ENCODE measurements at regions not wholly inside any gene's neighbourhood (a gene's known extent, or its start where the extent isn't known, plus 50 kb on each side); places are given as distances from the start of the nearest gene placed in this dataset.

GRCh38 chr1:36570006-36570405 is 87.3 kb upstream of the CSF3R start:
- Histone ChIP-seq H4K20me1 (ENCODE audit: insufficient read depth, low read length) (no peaks in the 10 kb centered on the region), H4K5ac (ENCODE audit: low read depth, low read length) (no peak overlapping the region), H2AFZ (replicated peaks; ENCODE audit: low read length, poor library complexity) (no peak overlapping the region), H3K9ac (ENCODE audit: low read depth, low read length) (no peak overlapping the region), H3K9me1 (ENCODE audit: insufficient read depth, low read length) (no peaks in the 10 kb centered on the region; the same call in 1 of the 2 replicates), H2AK9ac (replicated peaks; ENCODE audit: low read depth, low read length, poor library complexity) (no peak overlapping the region), H3K9me3 (ENCODE audit: control insufficient read depth, insufficient read depth, low read length) (no peaks in the 10 kb centered on the region), H2BK20ac (ENCODE audit: low read depth, low read length) (no peak overlapping the region), H3K27me3 (ENCODE audit: control insufficient read depth, insufficient read depth, low read length) (no peaks in the 10 kb centered on the region; the same call in none of the 2 replicates), H4K91ac (ENCODE audit: insufficient read depth, low read depth, low read length) (no peak overlapping the region), H3K14ac (replicated peaks; ENCODE audit: low read depth, low read length) (no peak overlapping the region), H2BK5ac (ENCODE audit: low read depth, low read length, poor library complexity, severe bottlenecking) (no peak overlapping the region), H3K4me3 (ENCODE audit: insufficient read depth, low read depth, low read length) (no peak overlapping the region), H3K23ac (ENCODE audit: low read depth, low read length) (no peak overlapping the region), H2BK15ac (ENCODE audit: low read depth, low read length) (no peak overlapping the region), H3K36me3 (ENCODE audit: control insufficient read depth, insufficient read depth, low read length) (no peaks in the 10 kb centered on the region), H3K56ac (ENCODE audit: extremely low read depth, insufficient read depth, low read length) (no peak overlapping the region), H2BK120ac (ENCODE audit: low read depth, low read length) (no peak overlapping the region), H3K18ac (ENCODE audit: low read depth, low read length) (no peak overlapping the region), H2AK5ac (ENCODE audit: low read depth, low read length) (no peak overlapping the region), H4K8ac (ENCODE audit: low read depth in 2 of 2, low read length in 2 of 2) (no peak overlapping the region), H3K4me1 (ENCODE audit: control insufficient read depth, insufficient read depth, low read length) (no peaks in the 10 kb centered on the region), H3K79me1 (ENCODE audit: low read depth in 1 of 2, low read length in 2 of 2) (no peaks in the 10 kb centered on the region), H3K4me2 (ENCODE audit: low read depth, low read length) (no peak overlapping the region), H3K4ac (ENCODE audit: low read depth, low read length) (no peak overlapping the region), H3K27ac (ENCODE audit: insufficient read depth, low read length) (no peak overlapping the region)
- WGBS, 2 experiments (ENCODE audit: extremely low coverage in 2 of 2, insufficient read length in 1 of 2): 40% methylated on average over 1 of the region's 7 CpGs; no CpG with 5 or more reads in 1 of the 2 experiments
- DNase-seq: no peak
- ChIA-PET CTCF (no interaction called here), POLR2A (ENCODE audit: unreplicated experiment) (no interaction called here)
- TF ChIP-seq USF2 (IDR thresholded peaks at IDR 0.05; ENCODE audit: low read depth, low read length) (no peak), ELK1 (IDR thresholded peaks at IDR 0.05; ENCODE audit: borderline replicate concordance, low read depth, low read length) (no peak), CEBPB (IDR thresholded peaks at IDR 0.05; ENCODE audit: low read depth, low read length) (no peak), MAFK (IDR thresholded peaks at IDR 0.05; ENCODE audit: low read depth, low read length) (no peak), RFX5 (IDR thresholded peaks at IDR 0.05; ENCODE audit: low read depth, low read length) (no peak), FOS (IDR thresholded peaks at IDR 0.05; ENCODE audit: low read depth, low read length) (no peak), MAZ (IDR thresholded peaks at IDR 0.05; ENCODE audit: borderline replicate concordance, low read depth, low read length) (no peak), CTCF (conservative IDR thresholded peaks at IDR 0.05; ENCODE audit: low read depth, low read length) (no peak)
- no peak for ATAC-seq (ENCODE audit: low read depth)
- in situ Hi-C loops (cut with MboI; ENCODE audit: low sequenced_read_pairs): loop anchor here (10.0 kb wide), 1 partner anchor 865 kb away; no protein-coding TSS in a partner anchor
- no TSS peak for BruUV-seq (replicated peaks)
- dilution Hi-C loops (cut with HindIII; ENCODE audit: low sequenced_read_pairs, unreplicated experiment): no loop called here
- intact Hi-C loops (cut with micrococcal nuclease): loop anchor here (10.0 kb wide), 1 partner anchor 85 kb away; no protein-coding TSS in a partner anchor

All from IMR-90 (cell line).